Activated CD8-positive, alpha-beta memory T cell treated with anti-CD3 and anti-CD28 coated beads, Interleukin-2, amount 50 U/mL, for 24 hours (primary cell): ENCODE measurements at regions not wholly inside any gene's neighbourhood (a gene's known extent, or its start where the extent isn't known, plus 50 kb on each side); places are given as distances from the start of the nearest gene placed in this dataset.

ENCODE experiments used
- DNase-seq: peaks from one replicate; pipeline ENCODE4 v3.0.0-alpha.2; 2020; ENCODE audit errors: extremely low read depth

- DNase-seq, result no peak
These were observed 261.5 kb upstream of the CLEC14A start for GRCh38 chr14:38517426-38517825.

DNA sequence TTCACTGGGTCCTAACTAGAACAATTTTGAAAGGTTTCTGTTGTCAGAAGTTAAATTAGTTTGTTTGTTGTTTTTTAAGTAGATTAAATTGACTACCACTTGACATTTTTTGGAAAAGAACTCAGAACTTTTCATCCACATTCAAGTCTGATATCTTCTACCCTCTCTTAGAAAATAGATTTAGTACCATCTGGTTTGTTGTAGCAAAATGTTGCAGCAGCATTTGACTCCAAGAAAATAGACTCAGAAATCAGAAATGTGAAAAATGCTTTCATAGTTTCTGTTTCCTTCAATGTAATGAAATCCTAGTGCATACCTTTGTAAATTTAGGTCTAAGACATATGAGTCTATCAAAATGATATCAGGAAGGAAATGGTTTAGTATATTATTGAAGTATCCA is 256.3 kb upstream of the CLEC14A start:
- DNase-seq, result no peak

GRCh38 chr14:38507299-38507698 is 251.4 kb upstream of the CLEC14A start:
- DNase-seq, result no peak

GRCh38 chr14:38505973-38506249 is 250.0 kb upstream of the CLEC14A start:
- no peak for DNase-seq

GRCh38 chr14:38505221-38505972 is 249.5 kb upstream of the CLEC14A start:
- DNase-seq, result no peak

GRCh38 chr14:38504175-38504574 is 248.3 kb upstream of the CLEC14A start:
- DNase-seq, result no peak

DNA sequence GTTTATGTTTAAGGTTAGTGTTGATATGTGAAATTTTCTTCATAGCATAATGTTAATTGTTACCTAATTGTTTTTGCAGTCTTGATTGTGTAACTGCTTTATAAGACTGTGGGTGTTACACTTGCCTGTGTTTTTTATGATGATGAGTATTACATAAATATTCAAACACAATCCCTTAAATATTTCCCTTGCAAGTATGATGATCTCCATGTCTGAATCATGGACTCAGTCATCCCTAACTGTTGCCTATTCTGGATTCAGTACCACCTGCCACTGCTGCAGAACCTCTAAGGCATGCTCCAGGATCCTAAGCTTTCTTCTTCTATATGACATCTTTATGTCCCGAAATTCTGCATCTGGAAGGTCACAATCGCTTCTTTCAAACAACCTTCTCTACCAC is 246.3 kb upstream of the CLEC14A start:
- DNase-seq, result no peak

DNA sequence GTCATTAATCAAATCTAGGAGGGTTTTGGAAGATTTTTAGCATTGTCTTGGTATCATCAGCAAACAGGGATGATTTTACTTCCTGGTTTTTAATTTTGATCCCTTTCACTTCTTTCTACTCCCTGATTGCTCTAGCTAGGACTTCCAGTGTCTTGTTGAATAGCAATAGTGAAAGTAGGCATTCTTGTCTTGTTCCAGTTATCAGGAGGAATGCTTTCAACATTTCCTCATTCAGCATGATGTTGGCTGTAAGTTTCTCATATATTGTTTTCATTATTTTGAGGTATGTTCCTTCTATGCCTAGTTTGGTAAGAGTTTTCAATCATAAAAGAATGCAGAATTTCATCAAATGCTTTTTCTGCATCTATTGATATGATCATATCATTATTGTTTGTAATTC is 244.2 kb upstream of the CLEC14A start:
- no peak for DNase-seq

DNA sequence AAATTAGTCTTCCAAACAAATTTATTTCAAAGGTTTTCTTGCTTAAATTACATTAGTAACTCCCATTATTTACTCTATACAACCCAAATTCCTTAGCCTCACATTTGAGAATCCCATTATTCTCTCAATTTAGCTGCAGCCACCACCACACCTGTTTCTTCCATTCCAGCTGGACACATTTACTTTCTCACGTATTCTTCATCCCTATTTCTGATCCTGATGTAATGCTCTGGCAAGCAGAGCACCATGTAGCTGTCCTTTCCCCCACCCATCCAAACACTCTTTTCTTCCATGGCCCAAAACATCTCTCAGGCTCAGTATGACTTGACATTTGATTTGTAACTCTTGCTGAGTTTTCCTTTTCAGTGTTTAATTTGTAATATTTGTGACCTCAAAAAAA is 240.2 kb upstream of the CLEC14A start:
- DNase-seq, result no peak

GRCh38 chr14:38490273-38490672 is 234.4 kb upstream of the CLEC14A start:
- DNase-seq, result no peak

DNA sequence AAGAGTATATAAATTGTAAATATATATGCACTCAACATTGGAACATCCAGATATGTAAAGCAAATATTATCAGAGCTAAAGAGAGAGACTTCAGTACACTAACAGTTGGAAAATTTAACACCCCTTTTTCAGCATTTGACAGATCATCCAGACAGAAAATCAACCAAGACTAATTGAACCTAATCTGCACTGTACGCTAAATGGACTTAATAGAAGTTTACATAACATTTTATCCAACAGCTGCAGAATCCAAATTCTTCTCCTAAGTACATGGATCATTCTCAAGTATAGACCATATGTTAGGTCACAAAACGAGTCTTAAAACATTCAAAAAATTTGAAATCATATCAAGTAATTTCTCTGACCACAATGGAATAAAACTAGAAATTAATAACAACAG is 229.1 kb upstream of the CLEC14A start:
- DNase-seq, result no peak

GRCh38 chr14:38481952-38482678 is 226.2 kb upstream of the CLEC14A start:
- DNase-seq, result no peak

- DNase-seq, result no peak
These were observed 213.3 kb upstream of the CLEC14A start for GRCh38 chr14:38469156-38469555.

DNA sequence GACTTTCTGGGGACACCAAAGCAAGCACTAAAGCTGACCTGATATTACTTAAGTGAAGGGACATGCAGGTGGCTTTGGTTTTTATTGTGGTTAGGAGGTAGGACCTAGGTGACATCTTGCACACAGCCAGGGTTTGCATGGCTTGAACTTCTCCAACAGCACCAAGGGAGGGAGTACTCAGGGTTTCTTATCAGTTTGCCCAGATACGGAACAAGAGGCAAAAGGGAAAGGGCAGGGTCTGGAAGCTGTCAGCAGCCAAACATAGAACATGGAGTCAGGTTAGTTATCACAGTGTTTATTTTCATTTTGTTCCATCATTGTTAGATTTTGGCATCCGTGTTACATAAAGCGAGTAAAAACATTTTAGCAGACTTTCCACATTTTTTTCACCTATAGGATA is 186.3 kb upstream of the CLEC14A start:
- no peak for DNase-seq

DNA sequence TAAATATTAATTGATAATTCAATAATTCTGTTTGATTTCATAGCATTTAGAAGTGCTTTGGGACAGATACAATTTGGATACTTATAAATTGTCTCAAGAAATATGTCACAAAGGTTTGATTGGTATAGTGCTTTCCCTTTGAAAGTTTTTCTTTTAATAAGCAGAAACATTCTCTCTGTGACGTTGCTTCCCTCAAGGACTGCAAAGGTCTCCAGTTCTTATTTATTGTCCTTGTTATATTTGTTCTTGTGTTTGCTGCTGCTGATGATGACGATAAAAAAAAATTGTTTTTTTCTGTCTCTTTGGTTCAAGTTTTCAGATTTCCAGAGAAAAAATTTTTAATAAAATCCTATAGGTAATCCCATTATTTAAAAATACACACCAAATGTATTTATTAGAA is 176.3 kb upstream of the CLEC14A start:
- no peak for DNase-seq

GRCh38 chr14:38431156-38431555 is 175.3 kb upstream of the CLEC14A start:
- no peak for DNase-seq

DNA sequence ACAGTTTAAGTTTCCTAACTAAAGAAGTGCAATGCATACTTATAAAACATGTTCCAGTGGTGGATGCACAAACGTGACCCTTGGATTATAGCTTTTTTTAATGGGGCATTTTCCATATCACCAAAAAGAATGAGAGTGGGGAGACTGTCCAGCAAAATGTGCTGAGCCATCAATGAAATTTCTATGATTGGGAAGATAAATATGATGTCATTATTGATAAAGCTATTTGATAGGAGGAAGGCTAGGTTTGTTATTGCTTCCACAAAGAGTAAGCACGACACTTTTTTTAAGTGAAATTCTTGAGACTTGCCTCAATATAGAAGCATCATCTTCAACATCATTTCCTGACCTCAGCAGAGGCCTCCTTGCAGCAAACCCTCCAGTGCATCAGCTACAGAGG is 174.6 kb upstream of the CLEC14A start:
- no peak for DNase-seq

GRCh38 chr14:38425324-38425976 is 169.6 kb upstream of the CLEC14A start:
- DNase-seq, result no peak

- no peak for DNase-seq
These were observed 164.2 kb upstream of the CLEC14A start for GRCh38 chr14:38420048-38420447.

DNA sequence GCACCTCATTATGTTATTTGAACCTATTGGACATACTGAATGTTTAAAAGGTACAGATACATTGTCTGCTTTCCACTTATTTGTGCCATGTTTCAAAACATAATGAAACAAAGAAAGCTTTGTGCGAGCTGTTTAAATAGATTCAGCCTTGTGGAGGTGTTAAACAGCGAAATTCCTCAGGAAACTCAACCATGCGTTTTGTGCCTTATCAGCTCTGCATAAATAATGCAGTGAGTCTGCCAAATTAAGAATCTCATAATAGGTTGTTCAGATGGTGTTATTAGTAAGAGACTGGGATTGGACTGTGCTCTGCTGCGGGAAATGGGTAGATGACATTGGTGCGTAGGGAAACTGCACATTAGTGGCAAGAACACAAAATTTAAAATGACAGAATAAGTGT is 163.7 kb upstream of the CLEC14A start:
- DNase-seq, result no peak

DNA sequence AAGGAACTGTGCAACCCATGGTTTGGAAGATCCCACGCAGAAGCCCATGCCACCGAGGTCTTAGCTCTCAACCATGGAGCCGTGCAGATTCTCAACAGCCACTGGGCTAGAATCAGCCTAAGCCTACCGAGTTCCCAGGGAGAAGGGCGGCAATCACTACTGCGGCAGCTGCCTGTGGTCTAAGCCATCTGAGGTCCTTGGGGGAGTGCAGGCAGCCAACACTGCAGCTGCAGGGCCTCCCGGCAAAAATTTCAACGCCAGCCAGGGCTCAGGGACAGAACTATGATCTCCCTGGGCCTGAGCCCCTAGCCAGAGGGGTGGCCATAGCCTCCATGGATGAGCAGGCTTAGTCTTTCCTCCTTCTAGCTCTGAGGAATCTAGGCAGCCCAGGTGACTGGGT is 156.8 kb upstream of the CLEC14A start:
- DNase-seq, result no peak

DNA sequence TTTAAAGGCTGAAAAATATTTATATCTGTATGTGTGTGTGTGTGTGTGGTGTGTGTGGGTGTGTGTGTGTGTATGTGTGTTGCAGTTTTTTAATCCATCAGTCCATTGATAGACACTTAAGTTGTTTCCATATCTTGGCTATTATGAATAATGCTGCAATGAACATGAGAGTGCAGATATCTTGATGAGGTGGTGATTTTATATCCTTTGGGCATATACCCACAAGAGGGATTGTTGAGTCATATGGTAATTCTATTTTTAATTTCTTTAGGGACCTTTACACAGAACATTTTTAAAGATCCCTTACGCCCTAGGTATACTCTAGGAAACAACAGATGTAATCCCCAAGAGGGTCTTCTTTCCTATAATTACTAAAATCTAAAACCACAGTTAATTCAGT is 154.5 kb upstream of the CLEC14A start:
- DNase-seq, result no peak

DNA sequence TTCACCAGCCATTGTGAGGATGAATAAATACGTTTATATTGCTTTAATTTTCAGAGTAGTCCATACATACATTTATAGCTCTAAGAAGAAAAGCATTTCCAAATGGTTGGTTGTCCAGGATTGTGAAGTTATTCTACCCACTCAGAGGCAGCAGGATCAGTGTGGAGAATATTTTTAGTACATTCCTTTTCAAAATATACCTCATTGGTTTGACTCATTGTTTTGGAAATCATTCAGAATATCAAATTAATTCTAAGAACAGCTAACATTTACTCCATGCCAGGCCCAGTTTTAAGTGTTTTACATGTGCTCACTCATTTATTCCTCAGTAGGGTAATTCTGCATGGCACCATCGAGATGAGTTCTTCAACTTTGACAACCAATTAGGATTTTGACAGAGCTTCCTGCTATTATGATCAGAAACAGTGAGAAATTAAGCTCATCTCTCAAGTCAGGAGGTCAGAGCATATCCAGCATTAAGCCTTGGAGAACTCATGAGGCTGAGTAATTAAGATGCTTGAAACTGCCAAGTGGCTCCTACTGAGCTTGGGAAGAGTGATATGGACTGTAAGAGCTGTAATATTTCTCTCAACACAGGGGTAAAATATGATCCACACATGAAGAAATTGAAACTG is 153.3 kb upstream of the CLEC14A start:
- no peak for DNase-seq
